Panc1 (cell line): ENCODE measurements at regions not wholly inside any gene's neighbourhood (a gene's known extent, or its start where the extent isn't known, plus 50 kb on each side); places are given as distances from the start of the nearest gene placed in this dataset.

Experiments used
- ATAC-seq: fragments of 200-7000 bp; cut with Tn5 transposase; 2 replicates; pipeline ENCODE4 v1.9.1; 2020; ENCODE audit warnings: mild to moderate bottlenecking, moderate library complexity
- BruUV-seq: library from RNA; stranded (reverse); fragments of 400-500 nt; replicated peaks from 2 replicates; lab custom pipeline; 2021; lab: Mats Ljungman, UMichigan
- CTCF ChIA-PET: fragments of 300-600 bp; sonication (Branson Sonifier 250); formaldehyde crosslinking; loops from one replicate; lab custom pipeline; 2022; ENCODE audit warnings: antibody characterized with exemption; lab: Charles Lee
- POLR2A ChIA-PET: fragments of 300-600 bp; sonication (Branson Sonifier 250); formaldehyde crosslinking; loops from one replicate; lab custom pipeline; 2022; ENCODE audit warnings: antibody characterized with exemption; lab: Charles Lee
- DNase-seq: peaks from one replicate; pipeline ENCODE4 v3.0.0-alpha.2; 2010; ENCODE audit warnings: low read depth, low spot score
- H3K27ac ChIP-seq: 2 replicates; pipeline ENCODE4 v1.5.1; 2011; ENCODE audit warnings: mild to moderate bottlenecking, low read length, inconsistent platforms
- H3K27me3 ChIP-seq: fragments of 200-500 bp; sonication (Bioruptor generic); 2 replicates; pipeline ENCODE4 v1.6.0; 2014; ENCODE audit warnings: low read length, inconsistent platforms; ENCODE audit not compliant: control insufficient read depth, insufficient read depth
- H3K36me3 ChIP-seq: fragments of 200-500 bp; sonication (Bioruptor generic); 2 replicates; pipeline ENCODE4 v1.5.1; 2014; ENCODE audit warnings: inconsistent platforms, mild to moderate bottlenecking, low read length, moderate library complexity; ENCODE audit not compliant: control insufficient read depth, insufficient read depth
- H3K4me1 ChIP-seq: 2 replicates; pipeline ENCODE4 v1.5.1; 2011; ENCODE audit warnings: inconsistent platforms, mild to moderate bottlenecking, low read length, moderate library complexity; ENCODE audit not compliant: control insufficient read depth, insufficient read depth
- H3K4me3 ChIP-seq, 2 experiments: 2 replicates each; pipeline ENCODE4 v1.5.1; 2011 to 2012; ENCODE audit warnings: low read depth in 2 of 2, low read length in 2 of 2, mild to moderate bottlenecking in 2 of 2, inconsistent platforms in 1 of 2, moderate library complexity in 1 of 2
- H3K9me3 ChIP-seq: fragments of 200-500 bp; sonication (Bioruptor generic); 2 replicates; pipeline ENCODE4 v1.5.1; 2014; ENCODE audit warnings: low read depth, mild to moderate bottlenecking, inconsistent platforms, low read length, moderate library complexity; ENCODE audit not compliant: control insufficient read depth, insufficient read depth
- CTCF ChIP-seq: fragments of 450-650 bp; IDR thresholded peaks from 2 replicates; pipeline ENCODE4 v1.5.1; 2017; ENCODE audit warnings: mild to moderate bottlenecking
- POLR2AphosphoS5 ChIP-seq: IDR thresholded peaks from 2 replicates; pipeline ENCODE4 v1.6.1; 2012; ENCODE audit warnings: mild to moderate bottlenecking, low read depth, low read length, moderate library complexity
- REST ChIP-seq, 2 experiments: IDR thresholded peaks; 2 replicates each; pipeline ENCODE4 v1.6.1; 2011 to 2012; ENCODE audit warnings: low read depth in 2 of 2, control low read depth in 1 of 2, low read length in 1 of 2, mild to moderate bottlenecking in 1 of 2, moderate library complexity in 1 of 2; ENCODE audit not compliant: insufficient read depth in 1 of 2
- SIN3A ChIP-seq: IDR thresholded peaks from 2 replicates; pipeline ENCODE4 v1.6.1; 2012; ENCODE audit warnings: low read depth, mild to moderate bottlenecking, low read length, moderate library complexity, borderline replicate concordance; ENCODE audit not compliant: insufficient read depth
- TCF7L2 ChIP-seq: IDR thresholded peaks from 2 replicates; pipeline ENCODE4 v1.6.1; 2011; ENCODE audit warnings: mild to moderate bottlenecking, low read depth, low read length, inconsistent platforms
- in situ Hi-C: cut with HindIII; loops from 2 replicates; pipeline ENCODE4 v1.10.0; 2016; ENCODE audit warnings: low sequenced_read_pairs, low pct_unique_long_range_greater_than_20kb
- intact Hi-C: fragments of 100-400 bp; cut with micrococcal nuclease; formaldehyde crosslinking; loops from one replicate; pipeline ENCODE4 v1.10.0; 2022; ENCODE audit not compliant: unreplicated experiment

- H3K4me1 ChIP-seq, result no peaks in the 10 kb centered on the region
- ATAC-seq, result no peak
- ChIA-PET CTCF (no interaction called here), POLR2A (no interaction called here)
- BruUV-seq, result no TSS peak
- no peak overlapping the region for H3K27ac ChIP-seq
- H3K9me3 ChIP-seq, result no peaks in the 10 kb centered on the region
- H3K36me3 ChIP-seq, result no peaks in the 10 kb centered on the region
- DNase-seq, result no peak
- intact Hi-C loops (no loop called here), in situ Hi-C loops (no loop called here)
- H3K4me3 ChIP-seq, result no peak overlapping the region
- H3K27me3 ChIP-seq, result no peaks in the 10 kb centered on the region
- TF ChIP-seq REST (IDR thresholded peaks at IDR 0.05; ENCODE audit: insufficient read depth in 1 of 2, low read depth in 2 of 2, low read length in 1 of 2), result no peak
- TF ChIP-seq CTCF, result no peak
- no peak for TF ChIP-seq SIN3A
Measured at GRCh38 chr4:156499684-156500083, 471.9 kb downstream of the PDGFC start.

- H3K27me3 ChIP-seq, result no peaks in the 10 kb centered on the region
- intact Hi-C loops, result no loop called here
- no peak overlapping the region for H3K27ac ChIP-seq
- H3K4me1 ChIP-seq, result no peaks in the 10 kb centered on the region
- BruUV-seq, result no TSS peak
- no peak overlapping the region for H3K4me3 ChIP-seq
- no peak for TF ChIP-seq POLR2AphosphoS5
- TF ChIP-seq TCF7L2, result no peak
- TF ChIP-seq REST (IDR thresholded peaks at IDR 0.05; ENCODE audit: insufficient read depth in 1 of 2, low read depth in 2 of 2, low read length in 1 of 2), result no peak
- TF ChIP-seq CTCF, result no peak
- TF ChIP-seq SIN3A, result no peak
- ChIA-PET POLR2A (no interaction called here), CTCF (no interaction called here)
- H3K36me3 ChIP-seq, result no peaks in the 10 kb centered on the region
- no peaks in the 10 kb centered on the region for H3K9me3 ChIP-seq
- in situ Hi-C loops, result no loop called here
- DNase-seq, result no peak
- ATAC-seq, result no peak
Measured at GRCh38 chr4:156497486-156497885, 474.1 kb downstream of the PDGFC start.
